GM12892 (cell line): ENCODE measurements at regions not wholly inside any gene's neighbourhood (a gene's known extent, or its start where the extent isn't known, plus 50 kb on each side); places are given as distances from the start of the nearest gene placed in this dataset.

ENCODE experiments used
- POLR2A ChIP-seq: IDR thresholded peaks from 2 replicates; pipeline ENCODE4 v1.6.1; 2011; ENCODE audit warnings: low read depth, low read length, control low read depth
- POLR2AphosphoS5 ChIP-seq: IDR thresholded peaks from 2 replicates; pipeline ENCODE4 v1.6.1; 2011; ENCODE audit warnings: low read depth, low read length, control low read depth

- TF ChIP-seq POLR2A, result no peak
- no peak for TF ChIP-seq POLR2AphosphoS5
These were observed 1964.3 kb downstream of the SUCLG1 start for GRCh38 chr2:82494739-82495138.
